Common myeloid progenitor, CD34-positive (primary cell): ENCODE measurements at regions not wholly inside any gene's neighbourhood (a gene's known extent, or its start where the extent isn't known, plus 50 kb on each side); places are given as distances from the start of the nearest gene placed in this dataset.

Source experiments
- CTCF ChIA-PET: fragments of 350-600 bp; sonication (Branson Sonifier 250); formaldehyde crosslinking; loops from one replicate; lab custom pipeline; 2021; ENCODE audit warnings: antibody characterized with exemption; lab: Charles Lee
- POLR2A ChIA-PET: fragments of 350-600 bp; sonication (Branson Sonifier 250); formaldehyde crosslinking; loops from one replicate; lab custom pipeline; 2021; ENCODE audit warnings: antibody characterized with exemption; lab: Charles Lee
- DNase-seq, 3 donors: peaks; one replicate each; pipeline versions ENCODE4 v3.0.0 to v3.0.0-alpha.2; 2013
- H3K27ac ChIP-seq, 2 experiments: 1 replicate in 1 of 2; 2 replicates in 1 of 2; pipeline ENCODE4 v1.7.0; 2013; ENCODE audit warnings: inconsistent platforms in 2 of 2, low read length in 2 of 2, mild to moderate bottlenecking in 2 of 2, low read depth in 1 of 2, moderate library complexity in 1 of 2; ENCODE audit not compliant: severe bottlenecking in 2 of 2, insufficient read depth in 1 of 2, poor library complexity in 1 of 2
- H3K27me3 ChIP-seq, 5 experiments: replicated peaks in 2 of 5; 1 replicate in 3 of 5; 2 replicates in 2 of 5; pipeline versions ENCODE4 v1.6.1 to v1.7.0; 2013; ENCODE audit warnings: low read length in 4 of 5, mild to moderate bottlenecking in 2 of 5, moderate library complexity in 2 of 5, inconsistent platforms in 1 of 5; ENCODE audit not compliant: insufficient read depth in 5 of 5, control insufficient read depth in 4 of 5
- H3K36me3 ChIP-seq, 4 experiments: 1 replicate in 2 of 4; 2 replicates in 2 of 4; pipeline versions ENCODE4 v1.6.1 to v1.7.0; 2013; ENCODE audit warnings: low read length in 3 of 4, control low read depth in 1 of 4, mild to moderate bottlenecking in 1 of 4; ENCODE audit not compliant: control insufficient read depth in 4 of 4, insufficient read depth in 4 of 4
- H3K4me1 ChIP-seq, 4 experiments: 1 replicate in 3 of 4; 2 replicates in 1 of 4; pipeline versions ENCODE4 v1.6.1 to v1.7.1; 2013; ENCODE audit warnings: low read length in 3 of 4, mild to moderate bottlenecking in 3 of 4, control low read depth in 1 of 4, inconsistent platforms in 1 of 4, moderate library complexity in 1 of 4; ENCODE audit not compliant: control insufficient read depth in 4 of 4, insufficient read depth in 4 of 4; ENCODE audit errors: control extremely low read depth in 1 of 4
- H3K4me3 ChIP-seq, 7 experiments: 1 replicate in 4 of 7; 2 replicates in 3 of 7; pipeline versions ENCODE4 v1.5.1 to v1.7.0; 2013; ENCODE audit warnings: mild to moderate bottlenecking in 7 of 7, low read length in 6 of 7, moderate library complexity in 6 of 7, inconsistent platforms in 2 of 7, low read depth in 2 of 7, control low read depth in 1 of 7; ENCODE audit not compliant: insufficient read depth in 4 of 7, control insufficient read depth in 1 of 7; ENCODE audit errors: extremely low read depth in 1 of 7
- H3K9me3 ChIP-seq, 5 experiments: 1 replicate in 4 of 5; 2 replicates in 1 of 5; pipeline versions ENCODE4 v1.6.1 to v1.7.1; 2013; ENCODE audit warnings: low read length in 4 of 5, mild to moderate bottlenecking in 2 of 5, inconsistent platforms in 1 of 5, low read depth in 1 of 5, moderate library complexity in 1 of 5; ENCODE audit not compliant: control insufficient read depth in 4 of 5, insufficient read depth in 2 of 5; ENCODE audit errors: control extremely low read depth in 1 of 5
- WGBS: methylation state at CpG from one replicate; pipeline ENCODE4 v1.1.5; 2013; ENCODE audit not compliant: insufficient coverage; 5-methylcytosine and 5-hydroxymethylcytosine counted together

GRCh38 chr2:5594249-5594695, 97.9 kb upstream of the SOX11 start:
- POLR2A ChIA-PET: no interaction called here
- no CpG with 5 or more reads among the region's 6 CpGs for WGBS
- CTCF ChIA-PET: no interaction called here

GRCh38 chr2:5596868-5597267, 95.3 kb upstream of the SOX11 start:
- Histone ChIP-seq H3K9me3 (peaks cover 0 to 3% (median 0%) of the 10 kb centered on the region in 5 experiments), H3K27ac (no peak overlapping the region), H3K4me1 (no peaks in the 10 kb centered on the region), H3K27me3 (no peaks in the 10 kb centered on the region), H3K36me3 (no peaks in the 10 kb centered on the region), H3K4me3 (no peak overlapping the region)
- ChIA-PET POLR2A (interaction anchor here (0.7 kb wide), 1 partner anchor 63 kb away, joined by 3 read pairs; no protein-coding TSS in a partner anchor), CTCF (no interaction called here)
- no peak for DNase-seq

More at GRCh38 chr2:5594249-5594695, 97.9 kb upstream of the SOX11 start:
- no peaks in the 10 kb centered on the region for H3K4me1 ChIP-seq
- H3K36me3 ChIP-seq: no peaks in the 10 kb centered on the region
- no peaks in the 10 kb centered on the region for H3K27me3 ChIP-seq
- no peak overlapping the region for H3K4me3 ChIP-seq
- no peaks in the 10 kb centered on the region for H3K9me3 ChIP-seq
- H3K27ac ChIP-seq: no peak overlapping the region
- DNase-seq: no peak

- POLR2A ChIA-PET: no interaction called here
- Histone ChIP-seq H3K27ac (no peak overlapping the region), H3K9me3 (peaks cover 0 to 3% (median 0%) of the 10 kb centered on the region in 5 experiments), H3K4me1 (no peaks in the 10 kb centered on the region), H3K36me3 (no peaks in the 10 kb centered on the region), H3K27me3 (no peaks in the 10 kb centered on the region), H3K4me3 (no peak overlapping the region)
- no peak for DNase-seq
- 92% methylated on average over 3 of the region's 4 CpGs for WGBS
- CTCF ChIA-PET: no interaction called here
Observed at GRCh38 chr2:5598156-5598555, 94.0 kb upstream of the SOX11 start.

DNA sequence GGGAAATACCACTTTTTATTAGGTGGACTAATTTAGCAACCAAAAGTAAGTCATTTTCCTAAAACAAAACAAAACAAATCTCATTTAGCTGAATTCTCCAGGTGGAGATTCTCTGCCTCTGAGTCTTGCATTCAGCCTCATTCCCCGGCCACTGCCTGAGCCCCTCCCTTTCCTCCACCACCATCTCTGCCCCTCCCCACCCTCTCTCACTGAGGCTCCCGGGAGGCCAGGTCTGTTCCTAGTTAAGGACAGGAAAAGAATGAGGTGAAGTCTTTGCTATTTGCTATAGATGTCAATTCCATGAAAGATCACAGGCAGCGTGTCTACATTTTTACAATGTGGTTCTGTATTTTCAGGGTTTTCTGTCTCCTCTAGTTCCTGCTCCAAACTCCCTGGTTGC, 83.0 kb upstream of the SOX11 start:
- Histone ChIP-seq H3K36me3 (no peaks in the 10 kb centered on the region), H3K27me3 (no peaks in the 10 kb centered on the region), H3K27ac (no peak overlapping the region), H3K9me3 (no peaks in the 10 kb centered on the region), H3K4me3 (no peak overlapping the region), H3K4me1 (no peaks in the 10 kb centered on the region)
- DNase-seq: no peak
- 20% methylated on average over 1 of the region's 3 CpGs for WGBS
- POLR2A ChIA-PET: no interaction called here
- CTCF ChIA-PET: no interaction called here

DNA sequence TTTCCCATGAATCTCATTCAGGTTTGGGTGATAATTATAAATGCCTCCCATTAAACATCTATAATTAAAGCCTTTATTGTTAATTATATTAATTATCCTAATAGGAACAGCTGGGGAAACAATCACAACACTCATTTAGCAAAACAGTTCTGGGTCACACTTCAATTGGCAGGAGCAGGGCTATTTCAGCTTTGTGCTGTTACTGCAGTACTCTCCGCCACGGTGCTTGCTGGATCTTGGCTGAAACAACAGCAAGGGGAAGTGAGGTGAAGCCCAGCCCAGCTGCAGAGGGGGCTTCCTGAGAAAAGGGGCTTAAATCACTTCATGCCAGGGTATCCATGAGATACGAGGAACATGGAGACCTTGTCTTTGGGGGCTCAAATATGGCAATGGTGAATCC, 79.5 kb upstream of the SOX11 start:
- Histone ChIP-seq H3K27me3 (no peaks in the 10 kb centered on the region), H3K36me3 (no peaks in the 10 kb centered on the region), H3K9me3 (no peaks in the 10 kb centered on the region), H3K4me3 (no peak overlapping the region), H3K27ac (no peak overlapping the region), H3K4me1 (no peaks in the 10 kb centered on the region)
- no peak for DNase-seq
- POLR2A ChIA-PET: interaction anchor here (0.6 kb wide), 1 partner anchor 1031 kb away, joined by 3 read pairs; no protein-coding TSS in a partner anchor
- WGBS: 78% methylated on average over 3 of the region's 3 CpGs
- CTCF ChIA-PET: no interaction called here

- CTCF ChIA-PET: no interaction called here
- no peaks in the 10 kb centered on the region for H3K9me3 ChIP-seq
Observed at GRCh38 chr2:5616019-5616418, 76.2 kb upstream of the SOX11 start.

GRCh38 chr2:5617358-5617757, 74.8 kb upstream of the SOX11 start:
- no peaks in the 10 kb centered on the region for H3K36me3 ChIP-seq
- CTCF ChIA-PET: no interaction called here

More at GRCh38 chr2:5616019-5616418, 76.2 kb upstream of the SOX11 start:
- Histone ChIP-seq H3K36me3 (no peaks in the 10 kb centered on the region), H3K27ac (no peak overlapping the region), H3K27me3 (no peaks in the 10 kb centered on the region), H3K4me3 (no peak overlapping the region), H3K4me1 (no peaks in the 10 kb centered on the region)
- POLR2A ChIA-PET: no interaction called here
- no peak for DNase-seq
- 82% methylated on average over 3 of the region's 3 CpGs for WGBS

More at GRCh38 chr2:5617358-5617757, 74.8 kb upstream of the SOX11 start:
- no peak overlapping the region for H3K27ac ChIP-seq
- no peak for DNase-seq
- no peaks in the 10 kb centered on the region for H3K9me3 ChIP-seq
- no peak overlapping the region for H3K4me3 ChIP-seq
- H3K27me3 ChIP-seq: no peaks in the 10 kb centered on the region
- WGBS: 100% methylated on average over 8 of the region's 8 CpGs
- no peaks in the 10 kb centered on the region for H3K4me1 ChIP-seq
- POLR2A ChIA-PET: no interaction called here
